Uterus (tissue), 2 donors: ENCODE measurements at regions not wholly inside any gene's neighbourhood (a gene's known extent, or its start where the extent isn't known, plus 50 kb on each side); places are given as distances from the start of the nearest gene placed in this dataset.

Experiments
- CTCF ChIP-seq, 4 experiments: fragments of 200-600 bp in 2 of 4; fragments of 450-650 bp in 2 of 4; sonication (generic) in 2 of 4; IDR thresholded peaks; one replicate each; pipeline ENCODE4 v1.5.1; 2016 to 2019; ENCODE audit warnings: antibody characterized with exemption in 4 of 4, mild to moderate bottlenecking in 2 of 4, moderate library complexity in 1 of 4
- POLR2A ChIP-seq, 2 donors: fragments of 450-650 bp; IDR thresholded peaks; one replicate each; pipeline ENCODE4 v1.6.1; 2016; ENCODE audit warnings: antibody characterized with exemption in 2 of 2, mild to moderate bottlenecking in 1 of 2, moderate library complexity in 1 of 2

- TF ChIP-seq POLR2A (IDR thresholded peaks at IDR 0.05) = no peak
- no peak for TF ChIP-seq CTCF (IDR thresholded peaks at IDR 0.05)
Observed at GRCh38 chr3:102269406-102269805, 165.4 kb upstream of the ZPLD1 start.
